K562 (cell line): ENCODE measurements at regions not wholly inside any gene's neighbourhood (a gene's known extent, or its start where the extent isn't known, plus 50 kb on each side); places are given as distances from the start of the nearest gene placed in this dataset.

ENCODE experiments used
- CBFA2T2 ChIP-seq: fragments of 450-650 bp; conservative IDR thresholded peaks from 2 replicates; pipeline ENCODE4 v1.6.1; 2017; ENCODE audit warnings: mild to moderate bottlenecking
- DDX20 ChIP-seq: fragments of 450-650 bp; IDR thresholded peaks from 2 replicates; pipeline ENCODE4 v1.6.1; 2016; ENCODE audit warnings: missing genetic modification characterization, low read depth, mild to moderate bottlenecking, missing compliant biosample characterization, moderate library complexity
- EP300 ChIP-seq: IDR thresholded peaks from 2 replicates; pipeline ENCODE4 v1.6.1; 2012; ENCODE audit warnings: low read length, improper control_type of control experiment
- FIP1L1 ChIP-seq: fragments of 200-400 bp; formaldehyde crosslinking; IDR thresholded peaks from 2 replicates; pipeline ENCODE4 v1.6.1; 2018; ENCODE audit warnings: mild to moderate bottlenecking, low read depth, low read length; ENCODE audit not compliant: poor library complexity, severe bottlenecking
- FOXO4 ChIP-seq: fragments of 450-650 bp; formaldehyde crosslinking; IDR thresholded peaks from 2 replicates; pipeline ENCODE4 v1.4.0; 2020; ENCODE audit warnings: mild to moderate bottlenecking, moderate library complexity
- GATA2 ChIP-seq: sonication (generic); formaldehyde crosslinking; IDR thresholded peaks from 2 replicates; pipeline ENCODE4 v1.4.0; 2020; ENCODE audit warnings: mild to moderate bottlenecking, missing genetic modification reagents
- KLF16 ChIP-seq: IDR thresholded peaks from 2 replicates; pipeline ENCODE4 v1.6.1; 2016; ENCODE audit warnings: antibody characterized with exemption
- MYNN ChIP-seq, 2 experiments: sonication (generic); formaldehyde crosslinking in 1 of 2; IDR thresholded peaks; 2 replicates each; pipeline versions ENCODE4 v1.5.0 to v1.6.1; 2016 to 2020; ENCODE audit warnings: antibody characterized with exemption in 1 of 2, missing genetic modification reagents in 1 of 2
- NBN ChIP-seq: fragments of 450-650 bp; IDR thresholded peaks from 2 replicates; pipeline ENCODE4 v1.6.1; 2016; ENCODE audit warnings: low read depth, mild to moderate bottlenecking
- NCOA1 ChIP-seq: fragments of 450-650 bp; IDR thresholded peaks from 2 replicates; pipeline ENCODE4 v1.6.1; 2016; ENCODE audit warnings: low read depth
- NFIX ChIP-seq: fragments of 250-450 bp; sonication (Bioruptor Pico); IDR thresholded peaks from 2 replicates; pipeline ENCODE4 v1.4.0; 2020; ENCODE audit warnings: low read depth, mild to moderate bottlenecking, moderate library complexity
- PCBP2 ChIP-seq: fragments of 200-400 bp; formaldehyde crosslinking; IDR thresholded peaks from 2 replicates; pipeline ENCODE4 v1.6.1; 2018; ENCODE audit warnings: low read length, low read depth, mild to moderate bottlenecking, moderate library complexity; ENCODE audit not compliant: poor library complexity, severe bottlenecking
- PHB2 ChIP-seq: fragments of 450-650 bp; IDR thresholded peaks from 2 replicates; pipeline ENCODE4 v1.6.1; 2017; ENCODE audit warnings: low read depth
- POLR2H ChIP-seq: IDR thresholded peaks from 2 replicates; pipeline ENCODE4 v1.6.1; 2016; ENCODE audit warnings: missing genetic modification characterization, low read depth, mild to moderate bottlenecking, control low read depth, missing compliant biosample characterization, moderate library complexity
- SMAD4 ChIP-seq: fragments of 250-450 bp; sonication (Bioruptor Pico); conservative IDR thresholded peaks from 2 replicates; pipeline ENCODE4 v1.8.0; 2021; ENCODE audit warnings: inconsistent platforms, mild to moderate bottlenecking, moderate library complexity
- TCF7 ChIP-seq: sonication (generic); IDR thresholded peaks from 2 replicates; pipeline ENCODE4 v1.6.1; 2016; ENCODE audit warnings: antibody characterized with exemption, borderline replicate concordance
- ZFP36 ChIP-seq: fragments of 150-350 bp; IDR thresholded peaks from 2 replicates; pipeline ENCODE4 v1.6.1; 2018; ENCODE audit warnings: low read length, low read depth; ENCODE audit not compliant: partially characterized antibody
- ZNF12 ChIP-seq: sonication (generic); formaldehyde crosslinking; IDR thresholded peaks from 2 replicates; pipeline ENCODE4 v1.4.0; 2020; ENCODE audit warnings: mild to moderate bottlenecking, missing genetic modification reagents
- ZNF184 ChIP-seq: sonication (generic); formaldehyde crosslinking; IDR thresholded peaks from 2 replicates; pipeline ENCODE4 v1.5.0; 2020; ENCODE audit warnings: missing genetic modification reagents
- ZNF24 ChIP-seq: fragments of 450-650 bp; IDR thresholded peaks from 2 replicates; pipeline ENCODE4 v1.6.1; 2016
- TF ChIP-seq, protein P1 (sequence below): fragments of 200-400 bp; formaldehyde crosslinking; IDR thresholded peaks from 2 replicates; pipeline ENCODE4 v1.6.1; 2017; ENCODE audit warnings: mild to moderate bottlenecking, low read depth, low read length, moderate library complexity
- TF ChIP-seq, protein P2 (sequence below): fragments of 450-650 bp; IDR thresholded peaks from 2 replicates; pipeline ENCODE4 v1.6.1; 2016; ENCODE audit warnings: antibody characterized with exemption
- TF ChIP-seq, protein P3 (sequence below): fragments of 450-650 bp; formaldehyde crosslinking; conservative IDR thresholded peaks from 2 replicates; pipeline ENCODE4 v1.4.0; 2022; ENCODE audit warnings: mild to moderate bottlenecking, missing genetic modification characterization
- TF ChIP-seq, protein P4 (sequence below): fragments of 450-650 bp; formaldehyde crosslinking; IDR thresholded peaks from 2 replicates; pipeline ENCODE4 v1.4.0; 2022; ENCODE audit warnings: missing genetic modification characterization

GRCh38 chr11:44377914-44378321, 68.0 kb upstream of the ALX4 start (continued):
- TF ChIP-seq, protein P1, sequence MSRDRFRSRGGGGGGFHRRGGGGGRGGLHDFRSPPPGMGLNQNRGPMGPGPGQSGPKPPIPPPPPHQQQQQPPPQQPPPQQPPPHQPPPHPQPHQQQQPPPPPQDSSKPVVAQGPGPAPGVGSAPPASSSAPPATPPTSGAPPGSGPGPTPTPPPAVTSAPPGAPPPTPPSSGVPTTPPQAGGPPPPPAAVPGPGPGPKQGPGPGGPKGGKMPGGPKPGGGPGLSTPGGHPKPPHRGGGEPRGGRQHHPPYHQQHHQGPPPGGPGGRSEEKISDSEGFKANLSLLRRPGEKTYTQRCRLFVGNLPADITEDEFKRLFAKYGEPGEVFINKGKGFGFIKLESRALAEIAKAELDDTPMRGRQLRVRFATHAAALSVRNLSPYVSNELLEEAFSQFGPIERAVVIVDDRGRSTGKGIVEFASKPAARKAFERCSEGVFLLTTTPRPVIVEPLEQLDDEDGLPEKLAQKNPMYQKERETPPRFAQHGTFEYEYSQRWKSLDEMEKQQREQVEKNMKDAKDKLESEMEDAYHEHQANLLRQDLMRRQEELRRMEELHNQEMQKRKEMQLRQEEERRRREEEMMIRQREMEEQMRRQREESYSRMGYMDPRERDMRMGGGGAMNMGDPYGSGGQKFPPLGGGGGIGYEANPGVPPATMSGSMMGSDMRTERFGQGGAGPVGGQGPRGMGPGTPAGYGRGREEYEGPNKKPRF = no peak
- TF ChIP-seq FIP1L1 (no peak), ZNF184 (CRISPR knock-in tag) (no peak), PHB2 (no peak), KLF16 (peak; percentile 19; the same call in 1 of the 2 replicates), CBFA2T2 (peak; percentile 53), FOXO4 (CRISPR knock-in tag) (no peak), NBN (no peak), EP300 (peak; percentile 22; the same call in 1 of the 2 replicates), NFIX (no peak), SMAD4 (CRISPR knock-in tag) (peak; percentile 86), ZNF24 (no peak), NCOA1 (no peak), PCBP2 (no peak), DDX20 (tag) (no peak), GATA2 (CRISPR knock-in tag) (peak; percentile 58), ZFP36 (no peak), POLR2H (tag) (no peak), TCF7 (no peak), MYNN (IDR thresholded peaks at IDR 0.05) (peak; percentile 27; the same call in 1 of the 2 replicates), MYNN (CRISPR knock-in tag; IDR thresholded peaks at IDR 0.05) (no peak), ZNF12 (CRISPR knock-in tag) (peak; percentile 74)
- TF ChIP-seq, protein P2, sequence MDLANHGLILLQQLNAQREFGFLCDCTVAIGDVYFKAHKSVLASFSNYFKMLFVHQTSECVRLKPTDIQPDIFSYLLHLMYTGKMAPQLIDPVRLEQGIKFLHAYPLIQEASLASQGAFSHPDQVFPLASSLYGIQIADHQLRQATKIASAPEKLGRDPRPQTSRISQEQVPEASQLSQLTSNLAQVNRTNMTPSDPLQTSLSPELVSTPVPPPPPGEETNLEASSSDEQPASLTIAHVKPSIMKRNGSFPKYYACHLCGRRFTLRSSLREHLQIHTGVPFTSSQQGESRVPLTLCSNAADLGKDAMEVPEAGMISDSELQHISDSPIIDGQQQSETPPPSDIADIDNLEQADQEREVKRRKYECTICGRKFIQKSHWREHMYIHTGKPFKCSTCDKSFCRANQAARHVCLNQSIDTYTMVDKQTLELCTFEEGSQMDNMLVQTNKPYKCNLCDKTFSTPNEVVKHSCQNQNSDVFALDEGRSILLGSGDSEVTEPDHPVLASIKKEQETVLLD = no peak
- TF ChIP-seq, protein P3, sequence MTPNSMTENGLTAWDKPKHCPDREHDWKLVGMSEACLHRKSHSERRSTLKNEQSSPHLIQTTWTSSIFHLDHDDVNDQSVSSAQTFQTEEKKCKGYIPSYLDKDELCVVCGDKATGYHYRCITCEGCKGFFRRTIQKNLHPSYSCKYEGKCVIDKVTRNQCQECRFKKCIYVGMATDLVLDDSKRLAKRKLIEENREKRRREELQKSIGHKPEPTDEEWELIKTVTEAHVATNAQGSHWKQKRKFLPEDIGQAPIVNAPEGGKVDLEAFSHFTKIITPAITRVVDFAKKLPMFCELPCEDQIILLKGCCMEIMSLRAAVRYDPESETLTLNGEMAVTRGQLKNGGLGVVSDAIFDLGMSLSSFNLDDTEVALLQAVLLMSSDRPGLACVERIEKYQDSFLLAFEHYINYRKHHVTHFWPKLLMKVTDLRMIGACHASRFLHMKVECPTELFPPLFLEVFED = no peak
- TF ChIP-seq, protein P4, sequence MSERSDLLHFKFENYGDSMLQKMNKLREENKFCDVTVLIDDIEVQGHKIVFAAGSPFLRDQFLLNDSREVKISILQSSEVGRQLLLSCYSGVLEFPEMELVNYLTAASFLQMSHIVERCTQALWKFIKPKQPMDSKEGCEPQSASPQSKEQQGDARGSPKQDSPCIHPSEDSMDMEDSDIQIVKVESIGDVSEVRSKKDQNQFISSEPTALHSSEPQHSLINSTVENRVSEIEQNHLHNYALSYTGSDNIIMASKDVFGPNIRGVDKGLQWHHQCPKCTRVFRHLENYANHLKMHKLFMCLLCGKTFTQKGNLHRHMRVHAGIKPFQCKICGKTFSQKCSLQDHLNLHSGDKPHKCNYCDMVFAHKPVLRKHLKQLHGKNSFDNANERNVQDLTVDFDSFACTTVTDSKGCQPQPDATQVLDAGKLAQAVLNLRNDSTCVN (CRISPR knock-in tag) = no peak
